CD4-positive, alpha-beta T cell treated with Interleukin-2 at 100 ng/mL for 4 hours (primary cell): ENCODE measurements at regions not wholly inside any gene's neighbourhood (a gene's known extent, or its start where the extent isn't known, plus 50 kb on each side); places are given as distances from the start of the nearest gene placed in this dataset.
"Not testable (repeated sequence)": the region's sequence is repeated elsewhere in the genome, so short reads cannot be mapped to it uniquely, and the experiment has no call there.

Source experiments
- DNase-seq: peaks from one replicate; pipeline ENCODE4 v3.0.0-alpha.2; 2020; ENCODE audit warnings: low spot score

- no peak for DNase-seq
These were observed 807.7 kb upstream of the ZWINT start for GRCh38 chr10:57168611-57169240.

- no peak for DNase-seq
These were observed 804.6 kb upstream of the ZWINT start for GRCh38 chr10:57165671-57166070.

GRCh38 chr10:57162231-57162630, 801.2 kb upstream of the ZWINT start:
- DNase-seq: no peak

DNA sequence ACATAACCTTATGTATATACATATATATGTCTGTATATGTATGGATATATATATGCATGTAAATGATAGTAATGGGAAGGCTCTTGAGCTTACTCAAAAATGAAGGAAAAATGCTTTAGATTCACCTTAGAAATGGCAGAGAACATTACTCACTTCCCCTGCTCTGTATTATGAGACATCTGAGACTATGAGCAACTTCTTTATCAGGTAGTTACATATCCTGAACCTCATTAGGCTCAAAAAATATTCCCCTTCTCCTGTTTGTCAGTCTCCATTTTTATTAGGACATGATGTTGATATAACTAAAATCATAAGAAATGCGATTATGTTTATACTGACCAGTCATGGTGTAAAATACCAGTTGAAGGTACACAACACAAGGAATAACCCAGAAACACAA, 800.1 kb upstream of the ZWINT start:
- no peak for DNase-seq

DNA sequence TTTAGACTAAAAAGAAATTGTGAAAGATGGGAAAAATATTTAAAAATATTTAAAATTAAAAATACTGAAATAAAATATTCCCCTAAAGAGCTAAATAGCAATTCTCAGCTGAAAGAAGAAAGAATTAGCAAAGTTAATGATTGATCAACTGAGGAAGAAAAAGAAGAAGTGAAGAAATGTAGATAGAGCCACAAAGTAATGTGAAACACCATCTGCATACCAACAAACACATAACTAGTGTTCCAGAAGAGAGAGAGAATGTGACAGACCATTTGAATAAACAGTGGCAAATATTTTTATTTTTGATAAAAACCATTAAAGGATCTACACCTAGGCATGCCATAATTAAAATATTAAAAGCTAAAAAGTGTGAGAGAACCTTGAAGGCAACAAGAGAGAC, 784.5 kb upstream of the ZWINT start:
- no peak for DNase-seq

GRCh38 chr10:57142925-57143576, 782.0 kb upstream of the ZWINT start:
- no peak for DNase-seq

DNA sequence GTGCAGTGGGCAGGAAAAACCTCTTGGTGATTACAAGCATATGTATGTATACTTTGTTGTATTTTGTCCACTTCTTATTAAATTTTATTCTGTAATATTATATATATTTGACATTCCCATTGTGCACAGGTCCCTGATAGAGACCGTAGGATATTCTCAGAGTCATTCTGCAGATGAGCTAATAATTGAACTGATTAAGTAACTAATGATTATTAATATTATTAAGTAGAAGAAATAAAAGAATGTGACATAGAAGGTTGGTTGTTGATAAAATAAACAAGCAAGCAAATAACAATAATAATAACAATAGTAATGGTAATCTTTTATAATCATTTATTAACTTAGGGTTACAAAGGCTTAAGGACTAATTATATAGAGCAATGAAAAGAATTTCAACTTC, 780.6 kb upstream of the ZWINT start:
- no peak for DNase-seq

DNA sequence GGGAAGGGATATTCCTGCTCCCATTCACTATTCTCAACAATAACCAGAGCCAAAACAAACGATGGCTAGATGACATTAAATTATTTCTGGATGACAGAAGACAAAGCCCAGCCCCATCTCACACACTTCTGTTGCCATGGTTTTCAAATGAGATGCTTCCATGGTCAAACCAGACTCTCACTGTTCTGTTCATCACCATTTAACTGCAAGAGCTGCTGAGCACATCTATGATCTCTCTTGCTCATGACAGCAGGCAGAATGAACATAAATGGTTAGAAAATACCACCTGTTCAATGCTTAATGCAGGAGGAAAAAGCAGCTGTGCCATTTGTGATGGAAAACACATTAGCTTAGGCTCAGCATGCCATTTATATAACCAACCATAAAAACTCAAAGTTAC, 758.6 kb upstream of the ZWINT start:
- no peak for DNase-seq

GRCh38 chr10:57113545-57113944, 752.5 kb upstream of the ZWINT start:
- DNase-seq: no peak

- DNase-seq: no peak
These were observed 741.2 kb upstream of the ZWINT start for GRCh38 chr10:57102236-57102635.

DNA sequence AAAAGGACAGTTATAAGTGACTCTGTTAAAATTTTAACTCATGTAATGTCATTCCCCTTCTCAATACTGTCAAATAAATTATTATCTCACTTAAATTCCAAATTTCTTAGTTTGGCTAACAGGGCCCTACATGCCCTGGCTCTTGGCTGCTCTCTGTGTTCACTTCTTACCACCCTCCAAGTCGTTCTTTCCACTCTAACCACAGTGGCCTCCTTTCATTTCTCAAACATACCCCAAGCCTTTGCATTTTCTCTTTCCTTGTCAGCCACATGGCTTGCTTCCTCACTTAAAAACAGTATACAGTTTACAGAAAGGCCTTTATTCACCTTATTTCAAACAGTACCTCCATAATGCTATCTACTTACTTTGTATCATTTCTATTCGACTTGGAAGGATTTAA, 737.1 kb upstream of the ZWINT start:
- DNase-seq: no peak

DNA sequence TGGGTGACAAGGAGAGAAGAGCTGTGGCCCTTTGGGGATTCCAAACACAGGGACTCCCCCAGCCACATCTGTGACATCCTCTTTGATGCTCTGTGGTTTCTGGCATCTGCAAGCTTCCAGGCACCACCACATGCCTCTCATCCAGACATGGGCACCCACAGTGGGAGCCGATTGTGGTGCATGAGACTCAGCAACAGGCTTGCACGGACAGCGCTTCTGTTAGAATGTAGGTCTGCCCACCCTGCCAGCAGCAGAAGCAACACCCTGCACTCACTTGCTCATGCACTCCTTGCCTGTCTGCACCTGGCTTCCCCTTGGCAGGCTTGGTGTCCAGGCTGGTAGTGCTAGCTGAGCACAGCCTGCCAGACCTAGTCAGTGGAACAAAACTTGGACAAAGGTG, 735.0 kb upstream of the ZWINT start:
- no peak for DNase-seq

DNA sequence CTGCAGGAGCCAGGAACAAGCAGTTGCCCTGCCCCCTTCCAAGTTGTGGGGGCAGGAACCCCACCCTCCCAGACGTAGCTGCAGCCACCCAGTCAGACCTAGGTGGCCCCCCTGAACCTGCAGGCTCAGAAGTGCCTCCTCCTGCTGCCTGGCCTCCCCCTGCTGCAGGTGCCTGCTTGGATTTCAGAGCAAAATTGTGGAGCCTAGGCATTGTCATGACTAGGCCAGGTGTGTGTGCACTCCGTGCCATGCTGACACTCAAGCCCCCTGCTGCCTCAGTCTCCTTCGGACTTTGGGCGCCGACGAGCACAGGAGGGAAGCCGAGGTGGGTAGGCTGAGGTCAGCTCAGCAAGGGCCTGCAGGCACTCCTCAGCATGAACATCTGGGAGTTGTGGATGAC, 733.9 kb upstream of the ZWINT start:
- DNase-seq: no peak

DNA sequence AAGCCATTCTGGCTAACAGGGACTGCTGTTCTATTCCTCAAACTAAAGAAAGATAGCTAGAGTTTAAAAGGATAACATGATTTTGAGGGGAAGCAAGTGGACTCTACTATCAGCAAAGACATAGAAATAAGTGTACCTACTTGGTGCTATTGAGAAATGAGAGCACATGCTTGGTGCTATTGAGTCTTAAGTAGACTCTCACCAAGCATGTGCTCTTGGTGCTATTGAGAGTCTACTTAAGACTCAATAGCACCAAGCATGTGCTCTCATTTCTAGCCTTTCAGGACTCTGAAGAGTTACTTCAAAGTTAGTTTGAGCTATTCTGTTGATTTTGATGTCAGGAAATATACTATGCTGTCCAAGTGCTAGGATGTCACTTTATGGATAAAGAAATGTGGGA, 733.0 kb upstream of the ZWINT start:
- DNase-seq: no peak

GRCh38 chr10:57053530-57053929, 692.5 kb upstream of the ZWINT start:
- no peak for DNase-seq

DNA sequence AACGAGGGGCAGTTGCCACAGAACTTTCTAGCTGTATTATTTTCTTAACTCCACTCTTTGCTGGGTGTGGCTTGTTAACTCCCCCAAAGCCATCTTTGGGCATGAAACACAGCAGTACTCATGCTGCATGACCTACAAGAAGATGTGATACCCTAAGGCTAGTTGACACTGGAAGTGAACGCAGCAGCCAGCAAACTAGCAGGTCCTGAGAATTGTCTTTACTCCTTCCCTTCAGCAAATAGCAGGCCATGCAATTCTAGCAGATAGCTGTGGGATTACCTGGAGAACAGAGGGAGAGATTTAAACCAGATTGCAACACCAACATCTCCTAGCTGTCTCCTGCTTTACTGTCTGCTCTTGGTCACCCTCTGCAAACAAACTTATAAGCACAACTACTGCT, 688.0 kb upstream of the ZWINT start:
- DNase-seq: no peak

- no peak for DNase-seq
These were observed 677.5 kb upstream of the ZWINT start for GRCh38 chr10:57038531-57038930.

GRCh38 chr10:57035310-57035709, 674.3 kb upstream of the ZWINT start:
- no peak for DNase-seq

GRCh38 chr10:57032301-57032700, 671.2 kb upstream of the ZWINT start:
- DNase-seq: not testable (repeated sequence)

GRCh38 chr10:57031346-57031745, 670.3 kb upstream of the ZWINT start:
- no peak for DNase-seq

- DNase-seq: no peak
These were observed 665.2 kb upstream of the ZWINT start for GRCh38 chr10:57026307-57026706.

DNA sequence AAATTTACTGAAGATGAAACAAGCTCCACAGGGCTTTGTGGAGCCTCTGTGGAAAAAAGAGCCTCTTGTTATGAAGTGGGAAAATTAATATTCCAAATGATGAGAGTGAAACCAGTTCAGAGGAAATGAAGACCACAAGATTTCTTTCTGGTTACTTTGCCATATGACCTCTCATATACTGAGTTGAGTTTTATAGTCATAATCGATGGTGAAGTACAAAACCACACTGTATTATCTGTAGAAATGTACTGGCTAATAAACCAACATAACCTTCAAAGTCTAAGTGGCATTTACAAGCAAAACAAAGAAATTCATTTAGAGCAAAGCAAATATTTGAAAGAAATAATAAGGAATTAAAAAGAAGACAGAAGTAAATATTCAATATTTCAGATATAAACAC, 662.6 kb upstream of the ZWINT start:
- DNase-seq: no peak

GRCh38 chr10:57018452-57018851, 657.4 kb upstream of the ZWINT start:
- DNase-seq: no peak

GRCh38 chr10:57017356-57018037, 656.4 kb upstream of the ZWINT start:
- DNase-seq: no peak
